ENCODE measurements at regions not wholly inside any gene's neighbourhood (a gene's known extent, or its start where the extent isn't known, plus 50 kb on each side); places are given as distances from the start of the nearest gene placed in this dataset.

GRCh38 chr15:96959501-96959900, 629.0 kb downstream of the NR2F2 start:
- TF ChIP-seq CTCF (optimal IDR thresholded peaks at IDR 0.05 in 1 of 3, IDR thresholded peaks at IDR 0.05 in 1 of 3, conservative IDR thresholded peaks at IDR 0.05 in 1 of 3; ENCODE audit: extremely low read depth in 1 of 3, insufficient read depth in 2 of 3, low read length in 3 of 3): no peak
- TF ChIP-seq EZH2 (IDR thresholded peaks at IDR 0.05; ENCODE audit: low read length): no peak
